IPS-18a (cell line): ENCODE measurements at regions not wholly inside any gene's neighbourhood (a gene's known extent, or its start where the extent isn't known, plus 50 kb on each side); places are given as distances from the start of the nearest gene placed in this dataset.

Experiments used
- H3K27ac ChIP-seq: one replicate; pipeline ENCODE4 v1.5.1; 2013; ENCODE audit warnings: low read length
- H3K27me3 ChIP-seq: one replicate; pipeline ENCODE4 v1.6.1; 2013; ENCODE audit warnings: mild to moderate bottlenecking, low read length; ENCODE audit not compliant: control insufficient read depth, insufficient read depth
- H3K36me3 ChIP-seq: one replicate; pipeline ENCODE4 v1.6.1; 2013; ENCODE audit warnings: low read depth, low read length; ENCODE audit not compliant: control insufficient read depth
- H3K4me1 ChIP-seq: one replicate; pipeline ENCODE4 v1.6.1; 2013; ENCODE audit warnings: low read depth, low read length; ENCODE audit not compliant: control insufficient read depth
- H3K4me3 ChIP-seq: one replicate; pipeline ENCODE4 v1.5.1; 2013; ENCODE audit warnings: low read length
- H3K9ac ChIP-seq: one replicate; pipeline ENCODE4 v1.6.1; 2013; ENCODE audit warnings: mild to moderate bottlenecking, low read length, moderate library complexity
- H3K9me3 ChIP-seq: one replicate; pipeline ENCODE4 v1.6.1; 2013; ENCODE audit warnings: low read depth, low read length; ENCODE audit not compliant: control insufficient read depth

DNA sequence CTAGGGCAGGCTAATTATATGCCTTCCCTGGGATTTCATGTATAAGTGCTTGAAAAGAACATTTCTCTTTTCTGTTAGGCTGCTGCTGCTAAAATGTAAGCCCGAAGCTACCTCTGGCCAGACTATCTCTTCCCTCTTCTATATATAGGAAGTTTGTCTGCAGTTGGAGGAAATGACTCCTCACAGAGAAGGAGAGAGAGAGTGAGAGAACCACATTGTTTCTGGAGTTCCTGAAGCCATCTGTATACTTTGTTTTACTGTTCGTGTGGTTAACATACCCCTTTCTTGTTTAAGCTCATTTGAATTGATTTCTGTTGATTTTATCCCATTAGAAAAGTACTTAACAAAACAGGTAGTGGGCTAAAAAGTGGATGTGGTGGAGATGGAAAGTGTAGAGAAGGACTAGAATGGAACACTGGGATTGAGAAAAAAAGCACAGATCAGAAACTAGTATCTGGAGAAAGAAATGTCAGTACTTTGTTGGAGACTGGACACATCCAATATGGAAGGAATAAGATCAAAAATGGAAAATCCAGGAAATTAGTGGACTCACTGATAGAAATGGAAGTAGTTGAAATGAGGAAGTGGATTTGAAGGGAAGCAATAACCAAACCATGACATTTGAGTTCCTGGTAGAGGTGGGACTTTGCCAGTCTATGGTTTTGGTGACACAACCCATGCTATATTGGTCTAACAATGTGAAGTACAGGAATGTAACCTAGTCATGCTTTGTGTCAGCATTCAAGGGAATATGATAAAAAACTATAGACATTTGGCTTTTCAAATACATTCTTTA lies 112.6 kb downstream of the TMA16 start:
- Histone ChIP-seq H3K36me3 (no peaks in the 10 kb centered on the region), H3K4me1 (peaks cover 6% of the 10 kb centered on the region), H3K4me3 (no peak overlapping the region), H3K27me3 (no peaks in the 10 kb centered on the region), H3K9ac (no peak overlapping the region), H3K9me3 (no peaks in the 10 kb centered on the region), H3K27ac (no peak overlapping the region)

DNA sequence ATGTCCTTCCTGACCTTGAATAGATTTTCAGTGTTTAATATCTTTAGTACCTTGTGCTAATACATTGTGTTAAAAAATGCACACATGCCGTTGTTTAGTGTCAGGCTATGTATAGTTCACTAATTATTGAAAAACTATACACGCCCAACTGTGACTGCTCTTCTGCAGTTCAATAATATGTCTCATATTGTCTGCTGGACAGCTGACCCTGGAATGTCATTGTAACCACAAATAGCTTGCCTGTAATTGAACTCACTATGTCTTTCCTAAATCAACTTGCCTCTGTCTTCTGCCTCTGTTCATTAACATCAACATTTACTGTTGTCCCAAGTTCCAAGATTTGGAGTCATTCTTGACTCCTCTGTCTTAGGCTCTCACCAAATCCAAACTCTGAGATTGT lies 114.5 kb downstream of the TMA16 start:
- Histone ChIP-seq H3K9me3 (no peaks in the 10 kb centered on the region), H3K4me3 (no peak overlapping the region), H3K4me1 (peaks cover 7% of the 10 kb centered on the region), H3K9ac (no peak overlapping the region), H3K27ac (no peak overlapping the region), H3K27me3 (no peaks in the 10 kb centered on the region), H3K36me3 (no peaks in the 10 kb centered on the region)

DNA sequence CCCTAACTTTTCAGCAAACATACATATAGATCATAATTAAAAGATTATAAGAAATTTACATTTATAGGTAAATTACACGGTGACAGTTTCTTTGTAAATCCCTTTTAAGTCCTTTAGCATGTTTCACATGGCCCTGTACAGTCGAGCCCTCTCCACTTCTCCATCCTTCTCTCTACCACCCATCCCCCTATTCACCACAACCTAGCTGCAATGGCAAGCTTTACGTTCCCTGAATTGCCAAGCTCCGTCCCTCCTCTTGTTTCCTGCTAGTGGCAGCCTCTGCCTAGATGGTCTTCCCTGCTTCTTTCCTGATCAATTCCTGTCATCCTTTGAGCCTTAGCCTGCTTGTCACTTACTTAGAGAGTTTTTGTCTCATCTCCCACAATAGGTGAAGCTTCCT lies 116.2 kb downstream of the TMA16 start:
- Histone ChIP-seq H3K9ac (no peak overlapping the region), H3K27ac (no peak overlapping the region), H3K27me3 (no peaks in the 10 kb centered on the region), H3K4me3 (no peak overlapping the region), H3K9me3 (peaks cover 3% of the 10 kb centered on the region), H3K36me3 (no peaks in the 10 kb centered on the region), H3K4me1 (peaks cover 7% of the 10 kb centered on the region)

DNA sequence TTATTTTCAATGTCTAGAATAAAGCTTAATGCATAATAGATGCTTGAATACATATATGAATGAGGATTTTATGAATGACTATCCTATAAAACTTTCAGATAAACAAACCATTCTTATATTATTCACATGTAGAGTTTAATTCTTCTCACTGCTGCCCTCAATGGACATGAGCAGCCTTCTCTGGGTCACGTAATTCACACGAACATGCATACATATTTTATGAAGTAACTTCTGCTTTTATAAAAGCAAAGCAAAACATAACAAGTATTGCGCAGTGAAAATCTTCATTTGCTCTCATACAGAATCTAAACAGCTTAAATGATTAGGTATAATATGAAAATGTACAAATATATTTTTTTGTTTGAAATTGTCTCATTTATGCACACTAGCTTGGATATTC lies 116.7 kb downstream of the TMA16 start:
- H3K4me1 ChIP-seq, result peaks cover 7% of the 10 kb centered on the region
- no peaks in the 10 kb centered on the region for H3K36me3 ChIP-seq
- H3K27ac ChIP-seq, result no peak overlapping the region
- H3K27me3 ChIP-seq, result no peaks in the 10 kb centered on the region
- H3K9ac ChIP-seq, result no peak overlapping the region
- H3K4me3 ChIP-seq, result no peak overlapping the region
- peaks cover 3% of the 10 kb centered on the region for H3K9me3 ChIP-seq

DNA sequence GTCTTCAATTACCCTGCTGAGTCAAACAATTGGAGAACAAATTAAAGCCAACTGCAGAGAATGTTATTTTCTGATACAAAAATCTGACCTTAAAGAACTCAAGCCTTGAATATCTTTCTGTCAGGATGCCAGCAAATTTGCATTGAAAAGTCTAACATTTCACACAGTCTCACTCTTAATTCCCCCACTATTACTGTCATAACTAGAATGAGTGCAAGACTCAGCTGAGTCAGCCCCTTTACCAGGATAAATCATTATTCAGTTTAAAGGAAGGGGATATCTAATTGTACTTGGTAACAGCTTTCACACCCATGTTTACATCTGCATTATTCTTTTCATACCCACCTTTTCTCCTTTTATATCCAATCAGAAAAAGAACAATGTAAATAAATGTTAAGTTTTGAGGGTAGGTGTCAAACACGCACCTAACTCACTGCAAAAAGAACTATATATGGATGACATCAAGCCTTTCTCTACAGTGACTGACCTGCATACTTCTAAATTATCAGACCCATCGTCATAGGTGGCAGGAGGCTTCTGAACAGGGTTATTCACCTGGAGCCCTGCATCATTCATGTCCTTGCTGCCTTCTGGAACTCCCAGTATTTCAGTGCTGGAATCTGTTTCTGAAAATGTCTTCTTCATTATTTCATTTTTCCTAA lies 117.4 kb downstream of the TMA16 start:
- Histone ChIP-seq H3K9me3 (peaks cover 3% of the 10 kb centered on the region), H3K36me3 (no peaks in the 10 kb centered on the region), H3K27me3 (no peaks in the 10 kb centered on the region), H3K9ac (no peak overlapping the region), H3K4me3 (no peak overlapping the region), H3K27ac (no peak overlapping the region), H3K4me1 (peaks cover 7% of the 10 kb centered on the region)

DNA sequence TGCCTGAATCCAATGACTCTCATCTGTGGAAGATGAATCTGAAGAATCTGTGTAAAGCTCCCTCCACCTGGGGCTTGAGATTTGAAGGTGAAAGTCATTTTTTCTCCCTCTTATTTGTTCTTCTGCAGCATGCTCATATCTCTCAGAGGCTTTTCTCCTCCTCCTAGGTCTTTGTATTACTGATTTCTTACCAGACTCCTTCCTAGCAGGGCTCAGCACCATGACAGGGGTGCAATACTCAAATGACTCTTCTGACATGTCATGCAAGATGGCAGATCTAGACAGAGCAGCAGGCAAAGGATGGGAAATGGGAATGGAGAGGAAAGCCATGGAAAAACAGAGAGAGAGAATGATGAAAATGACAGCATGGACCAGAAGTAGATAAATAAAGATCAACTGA lies 118.3 kb downstream of the TMA16 start:
- peaks cover 7% of the 10 kb centered on the region for H3K4me1 ChIP-seq
- no peak overlapping the region for H3K27ac ChIP-seq
- no peak overlapping the region for H3K4me3 ChIP-seq
- H3K9ac ChIP-seq, result no peak overlapping the region
- H3K27me3 ChIP-seq, result no peaks in the 10 kb centered on the region
- peaks cover 3% of the 10 kb centered on the region for H3K9me3 ChIP-seq
- H3K36me3 ChIP-seq, result no peaks in the 10 kb centered on the region

DNA sequence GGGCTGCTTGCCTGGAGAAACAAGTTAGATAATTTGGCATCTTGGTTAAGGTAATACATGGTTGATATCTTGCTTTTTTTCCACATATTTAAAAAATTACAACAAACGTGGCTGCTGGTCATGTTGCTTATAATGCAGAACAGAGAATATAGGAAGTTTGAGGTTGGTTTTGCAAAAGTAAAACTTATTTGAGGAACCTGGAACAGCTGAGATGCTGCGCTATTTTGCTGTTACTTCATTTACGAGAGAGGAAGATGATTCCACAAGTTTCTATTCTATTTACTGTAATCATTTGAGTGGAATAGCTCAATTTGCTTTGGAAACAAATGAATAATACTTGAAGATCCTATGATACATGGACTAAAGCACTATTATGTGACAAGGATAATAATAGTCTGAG lies 118.9 kb downstream of the TMA16 start:
- H3K9me3 ChIP-seq, result peaks cover 3% of the 10 kb centered on the region
- H3K27me3 ChIP-seq, result no peaks in the 10 kb centered on the region
- H3K36me3 ChIP-seq, result no peaks in the 10 kb centered on the region
- no peak overlapping the region for H3K27ac ChIP-seq
- no peak overlapping the region for H3K9ac ChIP-seq
- no peak overlapping the region for H3K4me3 ChIP-seq
- peaks cover 7% of the 10 kb centered on the region for H3K4me1 ChIP-seq

DNA sequence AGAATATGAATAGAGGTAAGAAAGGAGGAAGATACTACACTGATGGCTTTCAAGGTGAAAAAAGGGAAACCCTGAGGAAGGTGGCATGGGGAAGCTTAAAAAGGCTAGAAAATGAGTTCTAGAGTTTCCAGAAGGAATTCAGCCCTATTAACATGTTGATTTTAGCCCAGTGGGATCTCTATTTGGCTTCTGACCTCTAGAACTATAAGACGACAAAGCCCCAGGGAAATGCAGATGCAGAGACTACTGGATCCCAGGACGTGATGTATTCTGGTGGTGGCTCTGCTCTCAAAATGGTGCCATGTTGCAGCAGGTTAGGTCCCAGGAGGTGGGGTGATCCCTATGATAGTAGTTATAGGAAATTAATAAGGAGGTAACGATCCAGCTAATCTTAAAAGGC lies 120.4 kb downstream of the TMA16 start:
- Histone ChIP-seq H3K27ac (no peak overlapping the region), H3K4me3 (no peak overlapping the region), H3K9ac (no peak overlapping the region), H3K4me1 (peaks cover 7% of the 10 kb centered on the region), H3K9me3 (peaks cover 3% of the 10 kb centered on the region), H3K27me3 (no peaks in the 10 kb centered on the region), H3K36me3 (no peaks in the 10 kb centered on the region)

DNA sequence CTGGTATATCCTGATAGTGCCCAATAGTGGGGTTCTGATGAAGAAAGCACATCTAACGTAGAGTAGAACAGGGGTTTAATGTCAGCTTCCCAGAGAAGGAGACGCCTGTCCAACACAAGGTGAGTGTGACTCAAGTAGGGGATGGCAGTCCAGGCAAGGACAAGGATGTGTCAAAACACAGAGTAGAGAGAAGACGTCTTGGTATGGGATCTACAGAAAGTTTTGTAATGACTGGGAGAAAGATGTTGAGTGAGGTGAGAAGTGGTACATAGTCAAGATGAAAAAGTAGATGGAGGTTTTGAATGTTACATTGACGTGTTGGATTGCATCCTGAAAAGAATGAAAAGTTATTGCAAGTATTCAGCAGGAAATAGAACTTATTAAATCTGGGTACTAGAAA lies 124.4 kb downstream of the TMA16 start:
- H3K27ac ChIP-seq, result no peak overlapping the region
- H3K4me1 ChIP-seq, result no peaks in the 10 kb centered on the region
- H3K27me3 ChIP-seq, result no peaks in the 10 kb centered on the region
- no peak overlapping the region for H3K4me3 ChIP-seq
- peaks cover 3% of the 10 kb centered on the region for H3K9me3 ChIP-seq
- no peak overlapping the region for H3K9ac ChIP-seq
- no peaks in the 10 kb centered on the region for H3K36me3 ChIP-seq

DNA sequence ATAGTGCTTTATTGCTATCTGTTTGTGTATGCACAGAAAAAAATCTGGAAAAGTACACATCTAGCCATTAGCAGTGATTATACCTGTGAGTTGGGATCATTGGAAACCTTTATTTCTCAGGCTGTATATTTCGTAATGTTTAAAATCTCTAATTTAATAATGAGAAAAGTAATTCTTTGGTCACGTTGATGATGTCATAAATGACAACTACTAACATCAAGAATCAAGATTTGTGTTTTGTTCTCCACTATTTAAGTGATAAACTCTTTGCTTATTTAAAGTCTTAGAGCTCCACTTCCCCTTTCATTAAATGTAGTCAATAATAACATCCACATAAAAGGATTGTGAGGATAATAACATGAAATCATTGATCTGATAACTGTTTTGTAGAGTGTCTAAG lies 126.2 kb downstream of the TMA16 start:
- no peak overlapping the region for H3K4me3 ChIP-seq
- no peaks in the 10 kb centered on the region for H3K36me3 ChIP-seq
- no peaks in the 10 kb centered on the region for H3K9me3 ChIP-seq
- no peaks in the 10 kb centered on the region for H3K27me3 ChIP-seq
- H3K4me1 ChIP-seq, result no peaks in the 10 kb centered on the region
- no peak overlapping the region for H3K9ac ChIP-seq
- H3K27ac ChIP-seq, result no peak overlapping the region

DNA sequence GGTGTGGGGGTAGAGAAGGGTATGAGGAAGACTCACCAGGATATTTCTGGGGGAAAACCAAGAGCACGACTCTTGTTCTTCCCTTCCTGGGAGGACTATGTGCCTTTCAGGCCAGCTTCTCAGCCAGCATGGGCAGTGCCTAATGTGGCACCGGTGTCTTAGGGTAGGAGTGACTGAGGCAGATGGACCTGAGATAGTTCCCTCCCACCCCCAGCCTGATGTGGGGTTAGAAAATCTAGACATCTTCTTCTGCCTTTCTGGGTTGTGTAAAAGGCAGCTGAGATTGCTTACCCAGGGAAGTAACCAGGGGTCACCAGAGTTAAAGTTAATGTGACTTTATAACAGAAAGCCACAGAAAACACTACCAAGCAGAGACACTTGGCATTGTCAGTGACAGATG lies 127.3 kb downstream of the TMA16 start:
- Histone ChIP-seq H3K36me3 (no peaks in the 10 kb centered on the region), H3K27ac (no peak overlapping the region), H3K4me3 (no peak overlapping the region), H3K4me1 (no peaks in the 10 kb centered on the region), H3K27me3 (no peaks in the 10 kb centered on the region), H3K9me3 (no peaks in the 10 kb centered on the region), H3K9ac (no peak overlapping the region)
